Cardiac fibroblast (primary cell): ENCODE measurements at regions not wholly inside any gene's neighbourhood (a gene's known extent, or its start where the extent isn't known, plus 50 kb on each side); places are given as distances from the start of the nearest gene placed in this dataset.

Source experiments
- DNase-seq, 2 donors: peaks; one replicate each; pipeline versions ENCODE4 v3.0.0 to v3.0.0-alpha.2; 2010; ENCODE audit warnings: low read depth in 2 of 2
- H3K4me3 ChIP-seq, 2 donors: replicated peaks in 1 of 2; 1 replicate in 1 of 2; 2 replicates in 1 of 2; pipeline ENCODE4 v1.5.1; 2011; ENCODE audit warnings: low read depth in 2 of 2, low read length in 2 of 2, mild to moderate bottlenecking in 2 of 2, moderate library complexity in 1 of 2
- CTCF ChIP-seq: IDR thresholded peaks from one replicate; pipeline ENCODE4 v1.5.1; 2011; ENCODE audit warnings: low read depth, mild to moderate bottlenecking, low read length, inconsistent platforms

DNA sequence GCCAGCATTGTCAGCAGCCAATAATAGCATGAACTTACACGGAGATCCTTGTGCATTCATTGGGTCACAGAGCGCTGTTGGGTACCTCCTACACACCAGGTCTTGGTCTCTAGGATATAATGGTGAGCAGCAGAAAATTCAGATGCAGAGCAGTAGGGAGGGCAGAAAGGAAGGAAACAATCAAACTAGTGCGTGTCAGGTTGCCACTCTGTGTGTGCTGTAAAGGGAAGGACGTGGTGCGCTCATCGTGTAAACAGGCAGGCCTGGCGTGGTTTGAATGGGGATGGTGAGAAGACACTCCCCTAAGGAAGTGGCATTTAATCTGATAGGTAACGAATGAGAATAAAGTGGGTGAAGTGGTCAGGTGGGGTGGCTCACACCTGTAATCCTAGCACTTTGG is 336.4 kb downstream of the CDH26 start:
- no peak for TF ChIP-seq CTCF
- no peak overlapping the region for H3K4me3 ChIP-seq
- no peak for DNase-seq

DNA sequence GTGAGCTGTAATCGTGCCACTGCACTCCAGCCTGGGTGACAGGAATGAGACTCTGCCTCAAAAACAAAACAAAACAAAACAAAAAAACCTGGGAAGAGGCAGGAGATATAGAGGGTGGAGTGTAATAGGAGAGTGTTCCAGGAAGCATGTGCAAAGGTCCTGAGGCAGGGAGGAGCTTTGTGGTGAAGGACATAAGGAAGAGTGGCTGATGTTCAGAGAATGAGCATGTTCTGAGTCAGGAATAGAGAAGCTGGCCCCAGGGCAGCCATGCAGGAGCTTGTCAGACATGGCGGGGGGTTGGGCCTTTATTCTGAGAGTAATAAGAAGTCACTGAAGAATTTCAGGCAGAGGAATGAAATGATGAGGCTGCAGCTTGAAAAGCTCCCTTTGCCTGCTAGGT is 337.0 kb downstream of the CDH26 start:
- TF ChIP-seq CTCF: no peak
- H3K4me3 ChIP-seq: no peak overlapping the region
- no peak for DNase-seq

DNA sequence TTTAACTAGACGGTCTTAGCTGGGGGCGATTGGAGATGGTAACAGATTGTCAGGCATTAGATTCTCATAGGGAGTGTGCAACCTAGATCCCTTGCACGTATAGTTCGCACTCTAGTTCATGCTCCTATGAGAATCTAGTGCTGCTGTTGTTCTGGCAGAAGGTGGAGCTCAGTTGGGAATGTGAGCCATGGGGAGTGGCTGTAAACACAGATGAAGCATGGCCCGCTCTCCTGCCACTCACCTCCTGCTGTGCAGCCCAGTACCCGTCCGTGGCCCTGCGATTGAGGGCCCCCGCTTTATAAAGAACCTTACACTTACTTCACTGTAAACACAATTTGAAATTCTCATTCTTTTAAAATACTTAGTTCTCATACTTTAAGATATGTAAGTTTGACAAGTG is 339.4 kb downstream of the CDH26 start:
- TF ChIP-seq CTCF: no peak
- no peak overlapping the region for H3K4me3 ChIP-seq
- DNase-seq: no peak

DNA sequence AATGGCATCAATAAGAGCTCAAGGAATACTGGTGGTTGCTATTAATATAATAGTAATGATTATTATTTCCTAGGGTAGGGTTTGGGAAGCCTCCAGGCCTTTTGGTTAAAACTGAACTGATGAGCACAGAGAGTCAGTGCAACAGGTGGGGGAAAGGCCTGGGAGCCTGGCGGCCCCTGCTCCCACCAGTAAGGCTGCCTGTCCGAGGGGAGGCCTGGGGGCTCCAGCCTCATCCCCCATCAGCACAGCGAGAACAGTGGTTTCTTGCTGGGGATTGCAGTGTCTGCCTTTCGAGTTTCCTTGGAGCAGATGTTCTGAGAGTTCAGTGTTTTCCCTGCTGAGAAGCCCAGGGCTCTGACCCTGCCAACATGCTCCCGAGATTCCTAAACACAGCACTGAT is 340.4 kb downstream of the CDH26 start:
- H3K4me3 ChIP-seq: no peak overlapping the region
- TF ChIP-seq CTCF: no peak
- no peak for DNase-seq

GRCh38 chr20:60299951-60300350 is 341.7 kb downstream of the CDH26 start:
- H3K4me3 ChIP-seq: no peak overlapping the region
- TF ChIP-seq CTCF: no peak
- no peak for DNase-seq

- TF ChIP-seq CTCF: no peak
- DNase-seq: no peak
- no peak overlapping the region for H3K4me3 ChIP-seq
Measured at GRCh38 chr20:60300374-60300773, 342.2 kb downstream of the CDH26 start.

GRCh38 chr20:60302875-60303274 is 344.7 kb downstream of the CDH26 start:
- DNase-seq: no peak
- no peak overlapping the region for H3K4me3 ChIP-seq
- no peak for TF ChIP-seq CTCF
